BJ (cell line): ENCODE measurements at regions not wholly inside any gene's neighbourhood (a gene's known extent, or its start where the extent isn't known, plus 50 kb on each side); places are given as distances from the start of the nearest gene placed in this dataset.

ENCODE experiments used
- CTCF ChIA-PET: fragments of 350-600 bp; formaldehyde crosslinking; extraction: SDS; loops from one replicate; lab custom pipeline; 2021; ENCODE audit warnings: antibody characterized with exemption, inconsistent platforms; lab: Yijun Ruan, JAX
- POLR2A ChIA-PET: fragments of 300-600 bp; sonication (Branson Sonifier 250); formaldehyde crosslinking; extraction: SDS; loops from one replicate; lab custom pipeline; 2021; ENCODE audit warnings: antibody characterized with exemption; lab: Charles Lee
- DNase-seq: peaks from one replicate; pipeline ENCODE4 v3.0.0-alpha.2; 2011; ENCODE audit warnings: low read depth
- H3K27me3 ChIP-seq: 2 replicates; pipeline ENCODE4 v1.6.0; 2011; ENCODE audit warnings: low read length; ENCODE audit not compliant: control insufficient read depth, insufficient read depth
- H3K36me3 ChIP-seq: 2 replicates; pipeline ENCODE4 v1.5.1; 2011; ENCODE audit warnings: low read length; ENCODE audit not compliant: control insufficient read depth, insufficient read depth
- H3K4me3 ChIP-seq: 2 replicates; pipeline ENCODE4 v1.5.1; 2011; ENCODE audit warnings: low read depth, mild to moderate bottlenecking, control low read depth, low read length
- CTCF ChIP-seq: IDR thresholded peaks from 2 replicates; pipeline ENCODE4 v1.5.1; 2011; ENCODE audit warnings: low read depth, mild to moderate bottlenecking, control low read depth, inconsistent platforms, low read length, moderate library complexity; ENCODE audit not compliant: insufficient read depth

GRCh38 chr2:113829761-113830160, 60.1 kb upstream of the ACTR3 start:
- Histone ChIP-seq H3K27me3 (no peaks in the 10 kb centered on the region), H3K36me3 (no peaks in the 10 kb centered on the region), H3K4me3 (no peak overlapping the region)
- POLR2A ChIA-PET = no interaction called here
- no peak for DNase-seq
- CTCF ChIA-PET = no interaction called here
- no peak for TF ChIP-seq CTCF

GRCh38 chr2:113829270-113829669, 60.6 kb upstream of the ACTR3 start:
- H3K36me3 ChIP-seq = no peaks in the 10 kb centered on the region
- H3K4me3 ChIP-seq = no peak overlapping the region
- ChIA-PET POLR2A (no interaction called here), CTCF (no interaction called here)
- TF ChIP-seq CTCF = no peak
- no peak for DNase-seq
- no peaks in the 10 kb centered on the region for H3K27me3 ChIP-seq

GRCh38 chr2:113828049-113828742, 61.7 kb upstream of the ACTR3 start:
- no peak for TF ChIP-seq CTCF
- Histone ChIP-seq H3K27me3 (no peaks in the 10 kb centered on the region), H3K36me3 (no peaks in the 10 kb centered on the region), H3K4me3 (no peak overlapping the region)
- ChIA-PET CTCF (no interaction called here), POLR2A (no interaction called here)
- no peak for DNase-seq

- TF ChIP-seq CTCF = no peak
- no peak for DNase-seq
- ChIA-PET POLR2A (no interaction called here), CTCF (no interaction called here)
- H3K27me3 ChIP-seq = no peaks in the 10 kb centered on the region
- H3K36me3 ChIP-seq = no peaks in the 10 kb centered on the region
- no peak overlapping the region for H3K4me3 ChIP-seq
These were observed 62.5 kb upstream of the ACTR3 start for GRCh38 chr2:113827426-113827825.

GRCh38 chr2:113826346-113827285, 63.3 kb upstream of the ACTR3 start:
- ChIA-PET POLR2A (no interaction called here), CTCF (no interaction called here)
- no peaks in the 10 kb centered on the region for H3K27me3 ChIP-seq
- H3K4me3 ChIP-seq = no peak overlapping the region
- no peak for TF ChIP-seq CTCF
- no peak for DNase-seq
- no peaks in the 10 kb centered on the region for H3K36me3 ChIP-seq
